HepG2 (cell line): ENCODE measurements at regions not wholly inside any gene's neighbourhood (a gene's known extent, or its start where the extent isn't known, plus 50 kb on each side); places are given as distances from the start of the nearest gene placed in this dataset.

ENCODE experiments used
- CERS6 ChIP-seq: sonication (generic); formaldehyde crosslinking; IDR thresholded peaks from 2 replicates; pipeline ENCODE4 v1.5.0; 2020; ENCODE audit warnings: missing genetic modification reagents
- EZH2 ChIP-seq: conservative IDR thresholded peaks from 2 replicates; pipeline ENCODE4 v1.6.1; 2012; ENCODE audit warnings: mild to moderate bottlenecking, low read depth, low read length, moderate library complexity
- FOXO1 ChIP-seq: sonication (generic); formaldehyde crosslinking; IDR thresholded peaks from 2 replicates; pipeline ENCODE4 v1.4.0; 2020; ENCODE audit warnings: missing genetic modification reagents
- GFI1 ChIP-seq: sonication (generic); formaldehyde crosslinking; IDR thresholded peaks from 2 replicates; pipeline ENCODE4 v1.5.0; 2020; ENCODE audit warnings: missing genetic modification reagents, mild to moderate bottlenecking, borderline replicate concordance
- KDM5A ChIP-seq: fragments of 200-600 bp; sonication (generic); IDR thresholded peaks from 2 replicates; pipeline ENCODE4 v1.7.0; 2018; ENCODE audit warnings: antibody characterized with exemption, mild to moderate bottlenecking, low read length, borderline replicate concordance
- MZF1 ChIP-seq: sonication (generic); formaldehyde crosslinking; IDR thresholded peaks from 2 replicates; pipeline ENCODE4 v1.8.1; 2023; ENCODE audit warnings: mild to moderate bottlenecking, missing genetic modification reagents, borderline replicate concordance
- PAX8 ChIP-seq: sonication (generic); formaldehyde crosslinking; IDR thresholded peaks from 2 replicates; pipeline ENCODE4 v1.8.0; 2022; ENCODE audit warnings: mild to moderate bottlenecking, missing genetic modification reagents, borderline replicate concordance
- POLR2AphosphoS2 ChIP-seq: IDR thresholded peaks from 2 replicates; pipeline ENCODE4 v1.6.1; 2011; ENCODE audit warnings: low read depth, low read length, improper control_type of control experiment
- POLR2G ChIP-seq: fragments of 200-400 bp; formaldehyde crosslinking; IDR thresholded peaks from 2 replicates; pipeline ENCODE4 v1.6.1; 2018; ENCODE audit warnings: mild to moderate bottlenecking, low read depth, low read length, moderate library complexity
- SOX13 ChIP-seq, 3 experiments: fragments of 450-650 bp in 1 of 3; sonication (generic) in 1 of 3; formaldehyde crosslinking in 1 of 3; IDR thresholded peaks in 2 of 3; conservative IDR thresholded peaks in 1 of 3; 2 replicates each; pipeline versions ENCODE4 v1.5.0 to v1.6.1; 2016 to 2020; ENCODE audit warnings: antibody characterized with exemption in 1 of 3, mild to moderate bottlenecking in 1 of 3, missing compliant biosample characterization in 1 of 3, missing genetic modification reagents in 1 of 3, moderate library complexity in 1 of 3
- TAF15 ChIP-seq: fragments of 200-400 bp; formaldehyde crosslinking; IDR thresholded peaks from one replicate; pipeline ENCODE4 v1.6.1; 2018; ENCODE audit warnings: mild to moderate bottlenecking, low read depth, low read length; ENCODE audit not compliant: poor library complexity, severe bottlenecking
- ZBTB37 ChIP-seq: sonication (generic); formaldehyde crosslinking; IDR thresholded peaks from 2 replicates; pipeline ENCODE4 v1.4.0; 2020; ENCODE audit warnings: mild to moderate bottlenecking, missing genetic modification reagents
- ZBTB38 ChIP-seq: sonication (generic); formaldehyde crosslinking; IDR thresholded peaks from 2 replicates; pipeline ENCODE4 v1.5.1; 2020; ENCODE audit warnings: mild to moderate bottlenecking, missing genetic modification reagents
- ZFP82 ChIP-seq: sonication (generic); formaldehyde crosslinking; IDR thresholded peaks from 2 replicates; pipeline ENCODE4 v1.5.1; 2020; ENCODE audit warnings: mild to moderate bottlenecking, missing genetic modification reagents, borderline replicate concordance
- ZNF281 ChIP-seq: sonication (generic); formaldehyde crosslinking; IDR thresholded peaks from 2 replicates; pipeline ENCODE4 v1.4.0; 2020; ENCODE audit warnings: missing genetic modification reagents, borderline replicate concordance
- ZNF292 ChIP-seq: sonication (generic); formaldehyde crosslinking; IDR thresholded peaks from 2 replicates; pipeline ENCODE4 v1.8.1; 2022; ENCODE audit warnings: mild to moderate bottlenecking, low read depth, missing genetic modification reagents, borderline replicate concordance
- ZNF326 ChIP-seq: sonication (generic); formaldehyde crosslinking; IDR thresholded peaks from 2 replicates; pipeline ENCODE4 v1.4.0; 2020; ENCODE audit warnings: missing genetic modification reagents, borderline replicate concordance
- ZNF367 ChIP-seq: sonication (generic); formaldehyde crosslinking; IDR thresholded peaks from 2 replicates; pipeline ENCODE4 v1.4.0; 2020; ENCODE audit warnings: missing genetic modification reagents, borderline replicate concordance
- ZNF687 ChIP-seq: sonication (generic); formaldehyde crosslinking; IDR thresholded peaks from 2 replicates; pipeline ENCODE4 v1.5.1; 2020; ENCODE audit warnings: mild to moderate bottlenecking, missing genetic modification reagents, moderate library complexity
- ZSCAN9 ChIP-seq: IDR thresholded peaks from 2 replicates; pipeline ENCODE4 v1.6.1; 2016; ENCODE audit warnings: borderline replicate concordance

GRCh38 chr2:16546128-16546754, 119.4 kb downstream of the CYRIA start (continued):
- TF ChIP-seq ZNF281 (peak; percentile 41; the same call in 1 of the 2 replicates), ZBTB37 (CRISPR knock-in tag) (no peak), POLR2G (no peak), EZH2 (no peak), ZNF326 (no peak), CERS6 (no peak), ZSCAN9 (CRISPR knock-in tag) (peak; percentile 95), MZF1 (no peak), SOX13 (IDR thresholded peaks at IDR 0.05) (no peak), SOX13 (CRISPR knock-in tag; conservative IDR thresholded peaks at IDR 0.05 in 1 of 2, IDR thresholded peaks at IDR 0.05 in 1 of 2) (0 out of 4 replicates have a peak, but pooled peaks of 1 of the 2 experiments have one; percentile 23), TAF15 (no peak), GFI1 (CRISPR knock-in tag) (no peak), POLR2AphosphoS2 (no peak), ZNF367 (no peak; the same call in 1 of the 2 replicates), FOXO1 (CRISPR knock-in tag) (no peak), ZNF687 (no peak), PAX8 (no peak), ZFP82 (CRISPR knock-in tag) (no peak), ZNF292 (CRISPR knock-in tag) (no peak), ZBTB38 (CRISPR knock-in tag) (no peak), KDM5A (no peak)
